K562 (cell line): ENCODE measurements at regions not wholly inside any gene's neighbourhood (a gene's known extent, or its start where the extent isn't known, plus 50 kb on each side); places are given as distances from the start of the nearest gene placed in this dataset.

ENCODE experiments used
- ATF7 ChIP-seq: fragments of 450-650 bp; IDR thresholded peaks from 2 replicates; pipeline ENCODE4 v1.7.1; 2014; ENCODE audit warnings: mild to moderate bottlenecking, moderate library complexity
- CBFB ChIP-seq: sonication (generic); formaldehyde crosslinking; IDR thresholded peaks from 2 replicates; pipeline ENCODE4 v1.4.0; 2020; ENCODE audit warnings: mild to moderate bottlenecking, missing genetic modification reagents
- CTCF ChIP-seq, 3 experiments: IDR thresholded peaks in 2 of 3; conservative IDR thresholded peaks in 1 of 3; 2 replicates each; pipeline ENCODE4 v1.5.1; 2011 to 2012; ENCODE audit warnings: low read length in 3 of 3, mild to moderate bottlenecking in 3 of 3, control low read depth in 2 of 3, improper control_type of control experiment in 1 of 3, inconsistent platforms in 1 of 3, low read depth in 1 of 3, mixed read lengths in 1 of 3, moderate library complexity in 1 of 3; ENCODE audit not compliant: insufficient read depth in 2 of 3
- FOS ChIP-seq: IDR thresholded peaks from 3 replicates; pipeline ENCODE4 v1.6.1; 2011; ENCODE audit not compliant: insufficient read length; ENCODE audit errors: extremely low read depth
- MAX ChIP-seq: sonication (generic); formaldehyde crosslinking; IDR thresholded peaks from 2 replicates; pipeline ENCODE4 v1.9.0; 2022; ENCODE audit warnings: mild to moderate bottlenecking, missing genetic modification reagents
- MXI1 ChIP-seq: IDR thresholded peaks from 2 replicates; pipeline ENCODE4 v1.6.1; 2011; ENCODE audit warnings: low read depth, mild to moderate bottlenecking, improper control_type of control experiment, low read length
- NFYB ChIP-seq: IDR thresholded peaks from 2 replicates; pipeline ENCODE4 v1.6.1; 2011; ENCODE audit warnings: mild to moderate bottlenecking, moderate library complexity; ENCODE audit not compliant: insufficient read length; ENCODE audit errors: extremely low read depth
- POLR2A ChIP-seq: fragments of 450-650 bp; conservative IDR thresholded peaks from 2 replicates; pipeline ENCODE4 v1.6.1; 2016
- POLR2AphosphoS5 ChIP-seq: IDR thresholded peaks from 2 replicates; pipeline ENCODE4 v1.6.1; 2011; ENCODE audit warnings: mild to moderate bottlenecking, low read depth, low read length, moderate library complexity; ENCODE audit not compliant: control insufficient read depth, insufficient read depth
- U2AF2 ChIP-seq: fragments of 200-400 bp; formaldehyde crosslinking; optimal IDR thresholded peaks from 2 replicates; pipeline ENCODE3; 2017; ENCODE audit warnings: low read depth, mild to moderate bottlenecking, low read length
- ZNF124 ChIP-seq: sonication (generic); formaldehyde crosslinking; IDR thresholded peaks from 2 replicates; pipeline ENCODE4 v1.8.1; 2022; ENCODE audit warnings: missing genetic modification reagents
- ZNF354B ChIP-seq: fragments of 250-450 bp; sonication (Bioruptor Pico); IDR thresholded peaks from 2 replicates; pipeline ENCODE4 v1.4.0; 2020
- ZNF507 ChIP-seq: conservative IDR thresholded peaks from 2 replicates; pipeline ENCODE4 v1.6.1; 2017; ENCODE audit warnings: missing genetic modification characterization, missing compliant biosample characterization

- TF ChIP-seq POLR2AphosphoS5 (no peak), CBFB (CRISPR knock-in tag) (no peak), POLR2A (no peak), NFYB (no peak), ZNF354B (CRISPR knock-in tag) (no peak), FOS (no peak), ATF7 (no peak), ZNF124 (CRISPR knock-in tag) (no peak), CTCF (IDR thresholded peaks at IDR 0.05 in 2 of 3, conservative IDR thresholded peaks at IDR 0.05 in 1 of 3; ENCODE audit: insufficient read depth in 2 of 3, low read depth in 1 of 3, low read length in 3 of 3) (no peak), MXI1 (no peak), ZNF507 (tag) (no peak), MAX (no peak), U2AF2 (no peak)
Measured at GRCh38 chr6:51273228-51273961, 454.7 kb downstream of the TFAP2B start.
